A549 (cell line): ENCODE measurements at regions not wholly inside any gene's neighbourhood (a gene's known extent, or its start where the extent isn't known, plus 50 kb on each side); places are given as distances from the start of the nearest gene placed in this dataset.
"Not testable (repeated sequence)": the region's sequence is repeated elsewhere in the genome, so short reads cannot be mapped to it uniquely, and the experiment has no call there.

Experiments
- BHLHE40 ChIP-seq: IDR thresholded peaks from 2 replicates; pipeline ENCODE4 v1.6.1; 2012; ENCODE audit warnings: low read depth, low read length, inconsistent platforms
- CTCF ChIP-seq: fragments of >200 bp; sonication (Bioruptor Twin); formaldehyde crosslinking; IDR thresholded peaks from 3 replicates; pipeline ENCODE4 v1.5.1; 2016
- EP300 ChIP-seq, 2 experiments: fragments of >200 bp; sonication (Bioruptor Twin); formaldehyde crosslinking; IDR thresholded peaks; 2 replicates in 1 of 2; 3 replicates in 1 of 2; pipeline ENCODE4 v1.6.1; 2016 to 2017
- HMGXB4 ChIP-seq: fragments of 250-450 bp; sonication (Bioruptor Pico); IDR thresholded peaks from 2 replicates; pipeline ENCODE4 v1.5.0; 2021; ENCODE audit warnings: mild to moderate bottlenecking, moderate library complexity, borderline replicate concordance
- MYC ChIP-seq: IDR thresholded peaks from 2 replicates; pipeline ENCODE4 v1.6.1; 2012; ENCODE audit warnings: mild to moderate bottlenecking, inconsistent platforms, low read length, improper control_type of control experiment, borderline replicate concordance
- NR3C1 ChIP-seq: fragments of >200 bp; sonication (Bioruptor Twin); formaldehyde crosslinking; IDR thresholded peaks from 3 replicates; pipeline ENCODE4 v1.6.1; 2017
- PHF8 ChIP-seq: fragments of 200-600 bp; sonication (generic); IDR thresholded peaks from 2 replicates; pipeline ENCODE4 v1.6.1; 2016; ENCODE audit warnings: low read depth, mild to moderate bottlenecking, antibody characterized with exemption, moderate library complexity, borderline replicate concordance
- POLR2A ChIP-seq: IDR thresholded peaks from 2 replicates; pipeline ENCODE4 v1.6.1; 2012; ENCODE audit warnings: mild to moderate bottlenecking, low read length
- RAD21 ChIP-seq, 2 experiments: fragments of >200 bp in 1 of 2; sonication (Bioruptor Twin) in 1 of 2; formaldehyde crosslinking in 1 of 2; IDR thresholded peaks in 1 of 2; conservative IDR thresholded peaks in 1 of 2; 2 replicates in 1 of 2; 3 replicates in 1 of 2; pipeline ENCODE4 v1.6.1; 2012 to 2018; ENCODE audit warnings: inconsistent platforms in 1 of 2
- RFX5 ChIP-seq: fragments of 450-650 bp; IDR thresholded peaks from 2 replicates; pipeline ENCODE4 v1.7.1; 2014; ENCODE audit warnings: antibody characterized with exemption, mild to moderate bottlenecking, moderate library complexity
- SMC3 ChIP-seq: fragments of >200 bp; sonication (Bioruptor Twin); formaldehyde crosslinking; IDR thresholded peaks from 3 replicates; pipeline ENCODE4 v1.6.1; 2018; ENCODE audit warnings: inconsistent platforms
- USF2 ChIP-seq: fragments of 450-650 bp; IDR thresholded peaks from 2 replicates; pipeline ENCODE4 v1.6.1; 2014; ENCODE audit warnings: antibody characterized with exemption

GRCh38 chr3:18552579-18553105, 127.5 kb upstream of the SATB1 start:
- not testable (repeated sequence) for TF ChIP-seq CTCF; EP300 (IDR thresholded peaks at IDR 0.05); RFX5; USF2; POLR2A; SMC3; RAD21 (conservative IDR thresholded peaks at IDR 0.05 in 1 of 2, IDR thresholded peaks at IDR 0.05 in 1 of 2); PHF8; BHLHE40; NR3C1; MYC; HMGXB4 (CRISPR knock-in tag)
